HepG2 (cell line): ENCODE measurements at regions not wholly inside any gene's neighbourhood (a gene's known extent, or its start where the extent isn't known, plus 50 kb on each side); places are given as distances from the start of the nearest gene placed in this dataset.

ENCODE experiments used
- AKNA ChIP-seq: sonication (generic); formaldehyde crosslinking; IDR thresholded peaks from 2 replicates; pipeline ENCODE4 v1.4.0; 2020; ENCODE audit warnings: missing genetic modification reagents, borderline replicate concordance
- MAFF ChIP-seq: IDR thresholded peaks from 2 replicates; pipeline ENCODE4 v1.6.1; 2011; ENCODE audit warnings: low read depth, low read length, improper control_type of control experiment
- NR1H2 ChIP-seq: sonication (generic); formaldehyde crosslinking; IDR thresholded peaks from 2 replicates; pipeline ENCODE4 v1.8.1; 2022; ENCODE audit warnings: low read depth, missing genetic modification reagents, borderline replicate concordance
- POLR2A ChIP-seq, 2 experiments: IDR thresholded peaks; 2 replicates each; pipeline ENCODE4 v1.6.1; 2011; ENCODE audit warnings: low read depth in 2 of 2, low read length in 2 of 2, mild to moderate bottlenecking in 1 of 2, moderate library complexity in 1 of 2; ENCODE audit not compliant: insufficient read depth in 1 of 2
- PRDM4 ChIP-seq: sonication (generic); formaldehyde crosslinking; IDR thresholded peaks from 2 replicates; pipeline ENCODE4 v1.9.0; 2021; ENCODE audit warnings: missing genetic modification reagents, borderline replicate concordance
- RNF2 ChIP-seq: fragments of 450-650 bp; conservative IDR thresholded peaks from 2 replicates; pipeline ENCODE4 v1.6.1; 2016; ENCODE audit warnings: low read depth
- SKIL ChIP-seq: sonication (generic); formaldehyde crosslinking; IDR thresholded peaks from 2 replicates; pipeline ENCODE4 v1.8.0; 2022; ENCODE audit warnings: missing genetic modification reagents, mild to moderate bottlenecking, moderate library complexity, borderline replicate concordance
- STAT6 ChIP-seq: sonication (generic); formaldehyde crosslinking; IDR thresholded peaks from 2 replicates; pipeline ENCODE4 v1.4.0; 2020; ENCODE audit warnings: missing genetic modification reagents, mild to moderate bottlenecking, borderline replicate concordance
- XBP1 ChIP-seq: sonication (generic); formaldehyde crosslinking; IDR thresholded peaks from 2 replicates; pipeline ENCODE4 v1.5.0; 2020; ENCODE audit warnings: missing genetic modification reagents
- ZBTB33 ChIP-seq: sonication (generic); formaldehyde crosslinking; IDR thresholded peaks from 2 replicates; pipeline ENCODE4 v1.4.0; 2020; ENCODE audit warnings: missing genetic modification reagents
- ZFP37 ChIP-seq: sonication (generic); formaldehyde crosslinking; IDR thresholded peaks from 2 replicates; pipeline ENCODE4 v1.4.0; 2020; ENCODE audit warnings: missing genetic modification reagents, borderline replicate concordance
- ZNF451 ChIP-seq: sonication (generic); formaldehyde crosslinking; IDR thresholded peaks from 2 replicates; pipeline ENCODE4 v1.5.0; 2020; ENCODE audit warnings: mild to moderate bottlenecking, missing genetic modification reagents

GRCh38 chr1:201749059-201749690, 79.8 kb upstream of the IPO9 start:
- TF ChIP-seq RNF2 (no peak), PRDM4 (no peak), NR1H2 (CRISPR knock-in tag) (no peak), ZBTB33 (no peak), SKIL (CRISPR knock-in tag) (no peak), STAT6 (CRISPR knock-in tag) (no peak), POLR2A (IDR thresholded peaks at IDR 0.05; ENCODE audit: insufficient read depth in 1 of 2, low read depth in 2 of 2, low read length in 2 of 2) (no peak), AKNA (CRISPR knock-in tag) (no peak), MAFF (no peak), ZFP37 (CRISPR knock-in tag) (no peak), ZNF451 (CRISPR knock-in tag) (no peak), XBP1 (CRISPR knock-in tag) (no peak)
